Breast epithelium (tissue), 3 donors: ENCODE measurements at regions not wholly inside any gene's neighbourhood (a gene's known extent, or its start where the extent isn't known, plus 50 kb on each side); places are given as distances from the start of the nearest gene placed in this dataset.
"Not testable (repeated sequence)": the region's sequence is repeated elsewhere in the genome, so short reads cannot be mapped to it uniquely, and the experiment has no call there.

Experiments
- POLR2A ChIP-seq: fragments of 450-650 bp; IDR thresholded peaks from one replicate; pipeline ENCODE4 v1.6.1; 2016; ENCODE audit warnings: antibody characterized with exemption, mild to moderate bottlenecking, moderate library complexity
- TF ChIP-seq, protein P1 (sequence below), 3 donors: fragments of 450-650 bp; IDR thresholded peaks; one replicate each; pipeline ENCODE4 v1.5.1; 2016 to 2017; ENCODE audit warnings: antibody characterized with exemption in 3 of 3, mild to moderate bottlenecking in 3 of 3, moderate library complexity in 3 of 3

DNA sequence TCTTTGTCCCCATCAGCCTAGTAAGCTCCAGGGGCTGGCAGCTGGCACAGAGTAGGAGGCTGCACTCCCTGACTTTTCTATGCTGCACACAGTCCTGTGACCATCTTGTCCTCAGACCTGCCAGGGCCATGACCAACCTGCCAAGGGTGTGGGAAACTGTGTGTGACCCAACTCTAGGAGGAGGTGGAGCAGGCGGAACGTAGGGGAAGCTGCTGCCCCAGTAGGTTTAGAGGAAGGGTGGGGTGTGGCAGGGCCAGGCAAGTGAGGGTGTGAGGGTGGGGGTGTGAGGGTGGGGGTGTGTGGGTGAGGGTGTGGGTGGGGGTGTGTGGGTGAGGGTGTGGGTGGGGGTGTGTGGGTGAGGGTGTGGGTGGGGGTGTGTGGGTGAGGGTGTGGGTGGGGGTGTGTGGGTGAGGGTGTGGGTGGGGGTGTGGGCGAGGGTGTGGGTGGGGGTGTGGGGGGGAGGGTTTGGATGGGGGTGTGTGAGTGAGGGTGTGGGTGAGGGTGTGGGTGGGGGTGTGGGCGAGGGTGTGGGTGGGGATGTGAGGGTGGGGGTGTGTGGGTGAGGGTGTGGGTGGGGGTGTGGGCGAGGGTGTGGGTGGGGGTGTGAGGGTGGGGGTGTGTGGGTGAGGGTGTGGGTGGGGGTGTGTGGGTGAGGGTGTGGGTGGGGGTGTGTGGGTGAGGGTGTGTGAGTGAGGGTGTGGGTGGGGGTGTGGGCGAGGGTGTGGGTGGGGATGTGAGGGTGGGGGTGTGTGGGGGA is 62.4 kb upstream of the THOC3 start:
- TF ChIP-seq, protein P1, sequence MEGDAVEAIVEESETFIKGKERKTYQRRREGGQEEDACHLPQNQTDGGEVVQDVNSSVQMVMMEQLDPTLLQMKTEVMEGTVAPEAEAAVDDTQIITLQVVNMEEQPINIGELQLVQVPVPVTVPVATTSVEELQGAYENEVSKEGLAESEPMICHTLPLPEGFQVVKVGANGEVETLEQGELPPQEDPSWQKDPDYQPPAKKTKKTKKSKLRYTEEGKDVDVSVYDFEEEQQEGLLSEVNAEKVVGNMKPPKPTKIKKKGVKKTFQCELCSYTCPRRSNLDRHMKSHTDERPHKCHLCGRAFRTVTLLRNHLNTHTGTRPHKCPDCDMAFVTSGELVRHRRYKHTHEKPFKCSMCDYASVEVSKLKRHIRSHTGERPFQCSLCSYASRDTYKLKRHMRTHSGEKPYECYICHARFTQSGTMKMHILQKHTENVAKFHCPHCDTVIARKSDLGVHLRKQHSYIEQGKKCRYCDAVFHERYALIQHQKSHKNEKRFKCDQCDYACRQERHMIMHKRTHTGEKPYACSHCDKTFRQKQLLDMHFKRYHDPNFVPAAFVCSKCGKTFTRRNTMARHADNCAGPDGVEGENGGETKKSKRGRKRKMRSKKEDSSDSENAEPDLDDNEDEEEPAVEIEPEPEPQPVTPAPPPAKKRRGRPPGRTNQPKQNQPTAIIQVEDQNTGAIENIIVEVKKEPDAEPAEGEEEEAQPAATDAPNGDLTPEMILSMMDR (IDR thresholded peaks at IDR 0.05) = not testable (repeated sequence)
- not testable (repeated sequence) for TF ChIP-seq POLR2A
